CD4-positive, alpha-beta T cell (primary cell): ENCODE measurements at regions not wholly inside any gene's neighbourhood (a gene's known extent, or its start where the extent isn't known, plus 50 kb on each side); places are given as distances from the start of the nearest gene placed in this dataset.

Source experiments
- ATAC-seq: fragments of 200-7000 bp; cut with Tn5 transposase; one replicate; pipeline ENCODE4 v1.10.0; 2022; ENCODE audit warnings: mild to moderate bottlenecking; ENCODE audit not compliant: poor library complexity
- CTCF ChIA-PET: fragments of 350-600 bp; sonication (Branson Sonifier 250); formaldehyde crosslinking; loops from one replicate; lab custom pipeline; 2021; ENCODE audit warnings: antibody characterized with exemption, inconsistent platforms; lab: Charles Lee
- POLR2A ChIA-PET: fragments of 350-600 bp; sonication (Branson Sonifier 250); formaldehyde crosslinking; loops from one replicate; lab custom pipeline; 2021; ENCODE audit warnings: antibody characterized with exemption, inconsistent platforms; lab: Charles Lee
- DNase-seq, 14 experiments: peaks; one replicate each; pipeline ENCODE4 v3.0.0-alpha.2; 2013 to 2020; ENCODE audit warnings: mixed read lengths in 2 of 14
- H3K27ac ChIP-seq, 2 donors: one replicate each; pipeline versions ENCODE4 v1.5.1 to v1.7.0; 2013; ENCODE audit warnings: low read length in 2 of 2, low read depth in 1 of 2, mild to moderate bottlenecking in 1 of 2
- H3K27me3 ChIP-seq, 2 experiments: 1 replicate in 1 of 2; 2 replicates in 1 of 2; pipeline versions ENCODE4 v1.6.1 to v1.7.0; 2013; ENCODE audit warnings: low read length in 2 of 2, control low read depth in 1 of 2, mild to moderate bottlenecking in 1 of 2, moderate library complexity in 1 of 2; ENCODE audit not compliant: insufficient read depth in 2 of 2, control insufficient read depth in 1 of 2
- H3K36me3 ChIP-seq: one replicate; pipeline ENCODE4 v1.6.1; 2013; ENCODE audit warnings: low read length, control low read depth; ENCODE audit not compliant: insufficient read depth
- H3K4me1 ChIP-seq: one replicate; pipeline ENCODE4 v1.6.1; 2013; ENCODE audit warnings: low read length, control low read depth; ENCODE audit not compliant: insufficient read depth
- H3K4me3 ChIP-seq: one replicate; pipeline ENCODE4 v1.5.1; 2013; ENCODE audit warnings: mild to moderate bottlenecking, low read length, moderate library complexity
- H3K9me3 ChIP-seq, 2 experiments: 1 replicate in 1 of 2; 2 replicates in 1 of 2; pipeline versions ENCODE4 v1.6.1 to v1.7.0; 2013; ENCODE audit warnings: low read length in 2 of 2, mild to moderate bottlenecking in 2 of 2, control low read depth in 1 of 2, moderate library complexity in 1 of 2; ENCODE audit not compliant: control insufficient read depth in 1 of 2, insufficient read depth in 1 of 2
- H3K27ac Mint-ChIP-seq: one replicate; pipeline ENCODE4 v1.8.0; 2020; ENCODE audit warnings: mixed read lengths
- H3K27me3 Mint-ChIP-seq: one replicate; pipeline ENCODE4 v1.8.0; 2021; ENCODE audit warnings: mixed read lengths
- H3K36me3 Mint-ChIP-seq: one replicate; pipeline ENCODE4 v1.8.0; 2021; ENCODE audit warnings: low read depth, mixed read lengths
- H3K4me1 Mint-ChIP-seq: one replicate; pipeline ENCODE4 v1.8.0; 2021; ENCODE audit warnings: low read depth, mixed read lengths
- H3K4me3 Mint-ChIP-seq: one replicate; pipeline ENCODE4 v1.8.0; 2020; ENCODE audit warnings: mild to moderate bottlenecking, mixed read lengths
- H3K9me3 Mint-ChIP-seq: one replicate; pipeline ENCODE4 v1.8.0; 2020; ENCODE audit warnings: mixed read lengths
- CTCF ChIP-seq: fragments of 200-600 bp; IDR thresholded peaks from one replicate; pipeline ENCODE4 v1.8.0; 2022; ENCODE audit warnings: antibody characterized with exemption, mild to moderate bottlenecking
- intact Hi-C, 2 experiments: fragments of 100-400 bp; cut with DNase I in 1 of 2; cut with micrococcal nuclease in 1 of 2; formaldehyde crosslinking; loops; one replicate each; pipeline versions ENCODE4 v1.15.1 to v1.9.0; 2023 to 2025; cut with DNase I, micrococcal nuclease

GRCh38 chr4:14215116-14215770 is 587.7 kb upstream of the BOD1L1 start:
- Histone ChIP-seq H3K27me3 (no peaks in the 10 kb centered on the region), H3K36me3 (no peaks in the 10 kb centered on the region), H3K9me3 (peaks cover 5 to 10% of the 10 kb centered on the region in 2 experiments), H3K4me1 (no peaks in the 10 kb centered on the region), H3K4me3 (no peak overlapping the region), H3K27ac (no peak overlapping the region)
- no peak for TF ChIP-seq CTCF
- intact Hi-C loops: no loop called here
- H3K27me3 Mint-ChIP-seq: no peaks in the 10 kb centered on the region
- POLR2A ChIA-PET: no interaction called here
- H3K27ac Mint-ChIP-seq: no peak overlapping the region
- H3K4me1 Mint-ChIP-seq: no peaks in the 10 kb centered on the region
- H3K9me3 Mint-ChIP-seq: no peaks in the 10 kb centered on the region
- no peak for ATAC-seq
- DNase-seq: no peak
- H3K4me3 Mint-ChIP-seq: no peak overlapping the region
- no peaks in the 10 kb centered on the region for H3K36me3 Mint-ChIP-seq
- CTCF ChIA-PET: no interaction called here

GRCh38 chr4:14217401-14217800 is 589.9 kb upstream of the BOD1L1 start:
- DNase-seq: no peak
- TF ChIP-seq CTCF: no peak
- Mint-ChIP-seq H3K27me3 (no peaks in the 10 kb centered on the region), H3K36me3 (no peaks in the 10 kb centered on the region), H3K4me3 (no peak overlapping the region), H3K27ac (no peak overlapping the region), H3K4me1 (no peaks in the 10 kb centered on the region), H3K9me3 (no peaks in the 10 kb centered on the region)
- no peak overlapping the region for H3K4me3 ChIP-seq
- CTCF ChIA-PET: no interaction called here
- no peaks in the 10 kb centered on the region for H3K27me3 ChIP-seq
- H3K36me3 ChIP-seq: no peaks in the 10 kb centered on the region
- H3K9me3 ChIP-seq: peaks cover 5 to 8% of the 10 kb centered on the region in 2 experiments
- H3K4me1 ChIP-seq: no peaks in the 10 kb centered on the region
- H3K27ac ChIP-seq: no peak overlapping the region
- POLR2A ChIA-PET: no interaction called here
- ATAC-seq: no peak
- intact Hi-C loops: no loop called here

GRCh38 chr4:14218641-14219040 is 591.1 kb upstream of the BOD1L1 start:
- ChIA-PET CTCF (no interaction called here), POLR2A (no interaction called here)
- no peak overlapping the region for H3K27ac Mint-ChIP-seq
- no peak overlapping the region for H3K4me3 Mint-ChIP-seq
- intact Hi-C loops: no loop called here
- no peak for TF ChIP-seq CTCF
- ATAC-seq: no peak
- DNase-seq: no peak
- H3K4me1 Mint-ChIP-seq: no peaks in the 10 kb centered on the region
- H3K36me3 Mint-ChIP-seq: no peaks in the 10 kb centered on the region
- no peak overlapping the region for H3K27ac ChIP-seq
- no peaks in the 10 kb centered on the region for H3K4me1 ChIP-seq
- H3K27me3 ChIP-seq: no peaks in the 10 kb centered on the region
- no peaks in the 10 kb centered on the region for H3K27me3 Mint-ChIP-seq
- no peaks in the 10 kb centered on the region for H3K36me3 ChIP-seq
- no peak overlapping the region for H3K4me3 ChIP-seq
- no peaks in the 10 kb centered on the region for H3K9me3 ChIP-seq
- H3K9me3 Mint-ChIP-seq: no peaks in the 10 kb centered on the region
